RWPE2 (cell line): ENCODE measurements at regions not wholly inside any gene's neighbourhood (a gene's known extent, or its start where the extent isn't known, plus 50 kb on each side); places are given as distances from the start of the nearest gene placed in this dataset.

Experiments used
- ATAC-seq: fragments of 200-7000 bp; cut with Tn5 transposase; 3 replicates; pipeline ENCODE4 v1.9.1; 2021; ENCODE audit warnings: low read depth
- DNase-seq: peaks from one replicate; pipeline ENCODE4 v3.0.0-alpha.2; 2020; ENCODE audit warnings: low spot score
- H3K27ac ChIP-seq: fragments of 450-650 bp; 2 replicates; pipeline ENCODE4 v1.5.1; 2017; ENCODE audit warnings: mild to moderate bottlenecking; ENCODE audit not compliant: poor library complexity, severe bottlenecking
- H3K27me3 ChIP-seq: fragments of 250-450 bp; sonication (Bioruptor Pico); 2 replicates; pipeline ENCODE4 v1.5.1; 2021; ENCODE audit warnings: mild to moderate bottlenecking, moderate library complexity; ENCODE audit not compliant: insufficient read depth, poor library complexity, severe bottlenecking
- H3K36me3 ChIP-seq: fragments of 250-450 bp; sonication (Bioruptor Pico); 2 replicates; pipeline ENCODE4 v1.5.1; 2020; ENCODE audit warnings: low read depth, mild to moderate bottlenecking, moderate library complexity
- H3K4me1 ChIP-seq: fragments of 250-450 bp; sonication (Bioruptor Pico); 2 replicates; pipeline ENCODE4 v1.5.1; 2021; ENCODE audit warnings: mild to moderate bottlenecking, moderate library complexity; ENCODE audit not compliant: insufficient read depth, poor library complexity, severe bottlenecking
- H3K4me3 ChIP-seq: fragments of 250-450 bp; sonication (Bioruptor Pico); 2 replicates; pipeline ENCODE4 v1.5.1; 2021; ENCODE audit warnings: mild to moderate bottlenecking, moderate library complexity; ENCODE audit not compliant: severe bottlenecking
- H3K9me3 ChIP-seq: fragments of 250-450 bp; sonication (Bioruptor Pico); 2 replicates; pipeline ENCODE4 v1.5.1; 2021; ENCODE audit warnings: mild to moderate bottlenecking, moderate library complexity; ENCODE audit not compliant: severe bottlenecking
- CTCF ChIP-seq: fragments of 450-650 bp; IDR thresholded peaks from one replicate; pipeline ENCODE4 v1.5.1; 2017; ENCODE audit warnings: mild to moderate bottlenecking, moderate library complexity; ENCODE audit not compliant: poor library complexity, severe bottlenecking

- no peak for DNase-seq
- H3K27ac ChIP-seq: no peak overlapping the region
- no peak for TF ChIP-seq CTCF
- no peak for ATAC-seq
- no peaks in the 10 kb centered on the region for H3K4me1 ChIP-seq
- no peaks in the 10 kb centered on the region for H3K36me3 ChIP-seq
- H3K9me3 ChIP-seq: no peaks in the 10 kb centered on the region
- no peaks in the 10 kb centered on the region for H3K27me3 ChIP-seq
- no peak overlapping the region for H3K4me3 ChIP-seq
These were observed 296.0 kb downstream of the OLFM4 start for GRCh38 chr13:53324656-53325055.

- H3K36me3 ChIP-seq: no peaks in the 10 kb centered on the region
- no peaks in the 10 kb centered on the region for H3K27me3 ChIP-seq
- H3K4me1 ChIP-seq: no peaks in the 10 kb centered on the region
- no peaks in the 10 kb centered on the region for H3K9me3 ChIP-seq
- H3K27ac ChIP-seq: no peak overlapping the region
- no peak for TF ChIP-seq CTCF
- no peak overlapping the region for H3K4me3 ChIP-seq
- DNase-seq: no peak
- ATAC-seq: no peak
These were observed 298.1 kb downstream of the OLFM4 start for GRCh38 chr13:53326716-53327115.

- ATAC-seq (no peak), DNase-seq (no peak)
- Histone ChIP-seq H3K27me3 (no peaks in the 10 kb centered on the region), H3K4me3 (no peak overlapping the region), H3K4me1 (no peaks in the 10 kb centered on the region), H3K27ac (no peak overlapping the region), H3K36me3 (no peaks in the 10 kb centered on the region), H3K9me3 (no peaks in the 10 kb centered on the region)
- TF ChIP-seq CTCF: no peak
These were observed 299.2 kb downstream of the OLFM4 start for GRCh38 chr13:53327680-53328315.

- no peak for ATAC-seq
- no peak overlapping the region for H3K27ac ChIP-seq
These were observed 308.0 kb downstream of the OLFM4 start for GRCh38 chr13:53336441-53337160.

More at GRCh38 chr13:53336441-53337160, 308.0 kb downstream of the OLFM4 start:
- no peaks in the 10 kb centered on the region for H3K27me3 ChIP-seq
- no peak overlapping the region for H3K4me3 ChIP-seq
- no peak for TF ChIP-seq CTCF
- no peaks in the 10 kb centered on the region for H3K4me1 ChIP-seq
- H3K9me3 ChIP-seq: no peaks in the 10 kb centered on the region
- no peaks in the 10 kb centered on the region for H3K36me3 ChIP-seq
- DNase-seq: no peak
